CD4-positive, alpha-beta T cell treated with Interleukin-17A for 1 hour (primary cell): ENCODE measurements at regions not wholly inside any gene's neighbourhood (a gene's known extent, or its start where the extent isn't known, plus 50 kb on each side); places are given as distances from the start of the nearest gene placed in this dataset.

Source experiments
- DNase-seq: peaks from one replicate; pipeline ENCODE4 v3.0.0-alpha.2; 2020

GRCh38 chr7:47040795-47041347, 541.0 kb downstream of the TNS3 start:
- DNase-seq, result no peak

- no peak for DNase-seq
Measured at GRCh38 chr7:47039904-47040303, 542.0 kb downstream of the TNS3 start.

GRCh38 chr7:47039089-47039648, 542.7 kb downstream of the TNS3 start:
- no peak for DNase-seq

- no peak for DNase-seq
Measured at GRCh38 chr7:47038621-47039020, 543.3 kb downstream of the TNS3 start.

GRCh38 chr7:47037607-47038006, 544.3 kb downstream of the TNS3 start:
- DNase-seq, result no peak

GRCh38 chr7:47036909-47037308, 545.0 kb downstream of the TNS3 start:
- no peak for DNase-seq

- DNase-seq, result no peak
Measured at GRCh38 chr7:47035522-47035921, 546.4 kb downstream of the TNS3 start.

- DNase-seq, result no peak
Measured at GRCh38 chr7:47034180-47034579, 547.7 kb downstream of the TNS3 start.

- DNase-seq, result no peak
Measured at GRCh38 chr7:47032536-47032908, 549.4 kb downstream of the TNS3 start.

- DNase-seq, result no peak
Measured at GRCh38 chr7:47031786-47032535, 550.0 kb downstream of the TNS3 start.

- DNase-seq, result no peak
Measured at GRCh38 chr7:47028284-47028683, 553.6 kb downstream of the TNS3 start.

GRCh38 chr7:47027695-47028240, 554.1 kb downstream of the TNS3 start:
- no peak for DNase-seq

- no peak for DNase-seq
Measured at GRCh38 chr7:47026780-47027361, 555.0 kb downstream of the TNS3 start.

- no peak for DNase-seq
Measured at GRCh38 chr7:47024991-47025390, 556.9 kb downstream of the TNS3 start.

GRCh38 chr7:47008461-47008860, 573.5 kb downstream of the TNS3 start:
- DNase-seq, result no peak

- no peak for DNase-seq
Measured at GRCh38 chr7:47007471-47007870, 574.4 kb downstream of the TNS3 start.

- DNase-seq, result no peak
Measured at GRCh38 chr7:47000561-47000960, 581.4 kb downstream of the TNS3 start.

GRCh38 chr7:46999866-47000265, 582.0 kb downstream of the TNS3 start:
- DNase-seq, result no peak

- DNase-seq, result no peak
Measured at GRCh38 chr7:46996972-46997371, 584.9 kb downstream of the TNS3 start.

- DNase-seq, result no peak
Measured at GRCh38 chr7:46993396-46993795, 588.5 kb downstream of the TNS3 start.

GRCh38 chr7:46990761-46991160, 591.1 kb downstream of the TNS3 start:
- no peak for DNase-seq

GRCh38 chr7:46989247-46989646, 592.7 kb downstream of the TNS3 start:
- no peak for DNase-seq

- DNase-seq, result no peak
Measured at GRCh38 chr7:46982928-46983327, 599.0 kb downstream of the TNS3 start.

- no peak for DNase-seq
Measured at GRCh38 chr7:46979439-46979838, 602.5 kb downstream of the TNS3 start.
